ENCODE measurements at regions not wholly inside any gene's neighbourhood (a gene's known extent, or its start where the extent isn't known, plus 50 kb on each side); places are given as distances from the start of the nearest gene placed in this dataset.

- TF ChIP-seq, protein P1, sequence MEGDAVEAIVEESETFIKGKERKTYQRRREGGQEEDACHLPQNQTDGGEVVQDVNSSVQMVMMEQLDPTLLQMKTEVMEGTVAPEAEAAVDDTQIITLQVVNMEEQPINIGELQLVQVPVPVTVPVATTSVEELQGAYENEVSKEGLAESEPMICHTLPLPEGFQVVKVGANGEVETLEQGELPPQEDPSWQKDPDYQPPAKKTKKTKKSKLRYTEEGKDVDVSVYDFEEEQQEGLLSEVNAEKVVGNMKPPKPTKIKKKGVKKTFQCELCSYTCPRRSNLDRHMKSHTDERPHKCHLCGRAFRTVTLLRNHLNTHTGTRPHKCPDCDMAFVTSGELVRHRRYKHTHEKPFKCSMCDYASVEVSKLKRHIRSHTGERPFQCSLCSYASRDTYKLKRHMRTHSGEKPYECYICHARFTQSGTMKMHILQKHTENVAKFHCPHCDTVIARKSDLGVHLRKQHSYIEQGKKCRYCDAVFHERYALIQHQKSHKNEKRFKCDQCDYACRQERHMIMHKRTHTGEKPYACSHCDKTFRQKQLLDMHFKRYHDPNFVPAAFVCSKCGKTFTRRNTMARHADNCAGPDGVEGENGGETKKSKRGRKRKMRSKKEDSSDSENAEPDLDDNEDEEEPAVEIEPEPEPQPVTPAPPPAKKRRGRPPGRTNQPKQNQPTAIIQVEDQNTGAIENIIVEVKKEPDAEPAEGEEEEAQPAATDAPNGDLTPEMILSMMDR (IDR thresholded peaks at IDR 0.05): no peak
- TF ChIP-seq POLR2A (IDR thresholded peaks at IDR 0.05): no peak
These were observed 431.0 kb upstream of the TMPO start for GRCh38 chr12:98084391-98084790.

All from Peyer's patch (tissue), 4 donors.